Fibroblast of the conjunctiva (primary cell): ENCODE measurements at regions not wholly inside any gene's neighbourhood (a gene's known extent, or its start where the extent isn't known, plus 50 kb on each side); places are given as distances from the start of the nearest gene placed in this dataset.
A peak's percentile ranks its signal among the peaks of the same experiment; 100 is the strongest.

Experiments used
- DNase-seq: peaks from one replicate; pipeline ENCODE4 v3.0.0-alpha.2; 2010; ENCODE audit warnings: low read depth

GRCh38 chr4:174438711-174439110 is 83.6 kb downstream of the HPGD start:
- DNase-seq = no peak

GRCh38 chr4:174437749-174438148 is 84.5 kb downstream of the HPGD start:
- no peak for DNase-seq

GRCh38 chr4:174437324-174437723 is 85.0 kb downstream of the HPGD start:
- DNase-seq = peak; percentile 53

GRCh38 chr4:174436377-174436776 is 85.9 kb downstream of the HPGD start:
- DNase-seq = no peak

GRCh38 chr4:174435974-174436373 is 86.3 kb downstream of the HPGD start:
- no peak for DNase-seq

- no peak for DNase-seq
Observed at GRCh38 chr4:174434455-174434854, 87.8 kb downstream of the HPGD start.

GRCh38 chr4:174430576-174430975 is 91.7 kb downstream of the HPGD start:
- DNase-seq = no peak

GRCh38 chr4:174429701-174430410 is 92.4 kb downstream of the HPGD start:
- no peak for DNase-seq

- no peak for DNase-seq
Observed at GRCh38 chr4:174427571-174428140, 94.6 kb downstream of the HPGD start.

GRCh38 chr4:174425669-174426068 is 96.6 kb downstream of the HPGD start:
- no peak for DNase-seq

GRCh38 chr4:174423257-174423944 is 98.9 kb downstream of the HPGD start:
- DNase-seq = peak; percentile 30

GRCh38 chr4:174422893-174423256 is 99.4 kb downstream of the HPGD start:
- no peak for DNase-seq

GRCh38 chr4:174420316-174420715 is 102.0 kb downstream of the HPGD start:
- no peak for DNase-seq

GRCh38 chr4:174418640-174419212 is 103.6 kb downstream of the HPGD start:
- DNase-seq = no peak

- DNase-seq = no peak
Observed at GRCh38 chr4:174408841-174409552, 113.3 kb downstream of the HPGD start.

- DNase-seq = no peak
Observed at GRCh38 chr4:174406383-174406782, 115.9 kb downstream of the HPGD start.

- no peak for DNase-seq
Observed at GRCh38 chr4:174405923-174406322, 116.4 kb downstream of the HPGD start.

- DNase-seq = no peak
Observed at GRCh38 chr4:174404677-174405076, 117.6 kb downstream of the HPGD start.

GRCh38 chr4:174403177-174403543 is 119.1 kb downstream of the HPGD start:
- DNase-seq = no peak

GRCh38 chr4:174402470-174403176 is 118.9 kb downstream of the CEP44 start:
- no peak for DNase-seq

GRCh38 chr4:174401471-174402130 is 117.9 kb downstream of the CEP44 start:
- no peak for DNase-seq
